ENCODE measurements at regions not wholly inside any gene's neighbourhood (a gene's known extent, or its start where the extent isn't known, plus 50 kb on each side); places are given as distances from the start of the nearest gene placed in this dataset.

DNA sequence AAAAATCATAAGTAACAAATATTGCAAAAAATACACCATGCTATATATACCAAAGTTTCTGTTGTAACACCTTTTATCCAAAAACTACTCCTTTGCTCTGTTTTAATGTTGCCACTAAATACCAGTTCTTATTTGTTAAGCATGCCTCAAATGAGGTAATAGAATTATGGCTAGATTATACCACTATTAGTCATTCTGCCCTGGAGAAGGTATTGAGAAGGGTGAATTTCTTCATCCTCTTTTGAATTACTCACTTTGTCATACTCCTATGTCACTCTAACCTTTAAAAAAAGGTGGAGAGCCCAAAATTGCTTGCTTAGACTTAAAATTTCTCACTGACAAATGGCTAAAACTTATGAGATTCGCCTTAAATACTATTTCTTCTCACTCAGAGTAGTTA lies 750.9 kb downstream of the MAT2B start:
- Histone ChIP-seq H2AFZ (ENCODE audit: insufficient read depth, low read depth, low read length, poor library complexity, severe bottlenecking) (no peak overlapping the region), H3K4me3 (replicated peaks in 1 of 3; ENCODE audit: low read depth in 2 of 3, low read length in 3 of 3) (no peak overlapping the region), H3K4me2 (replicated peaks; ENCODE audit: extremely low read depth, low read length, poor library complexity, severe bottlenecking) (no peak overlapping the region), H3K27ac (ENCODE audit: low read depth in 1 of 2, low read length in 2 of 2) (no peak overlapping the region), H3K9ac (ENCODE audit: insufficient read depth, low read length, poor library complexity, severe bottlenecking) (no peak overlapping the region), H3K36me3 (replicated peaks in 1 of 2; ENCODE audit: control insufficient read depth in 1 of 2, insufficient read depth in 2 of 2, low read length in 2 of 2) (no peaks in the 10 kb centered on the region), H3K9me3 (replicated peaks in 1 of 2; ENCODE audit: control insufficient read depth in 1 of 2, insufficient read depth in 1 of 2, low read length in 2 of 2) (peaks cover 0 to 3% of the 10 kb centered on the region in 2 donors), H3K27me3 (ENCODE audit: control insufficient read depth in 2 of 2, insufficient read depth in 2 of 2, low read length in 2 of 2) (no peaks in the 10 kb centered on the region), H3K79me2 (ENCODE audit: insufficient read depth, low read length) (no peaks in the 10 kb centered on the region), H3K4me1 (ENCODE audit: control insufficient read depth in 1 of 2, insufficient read depth in 2 of 2, low read length in 2 of 2) (no peaks in the 10 kb centered on the region), H4K20me1 (ENCODE audit: insufficient read depth, low read length) (no peaks in the 10 kb centered on the region)
- Mint-ChIP-seq H3K4me1 (no peaks in the 10 kb centered on the region), H3K27me3 (ENCODE audit: low read depth in 3 of 3) (peaks cover 0 to 5% (median 0%) of the 10 kb centered on the region in 3 donors), H3K4me3 (no peak overlapping the region), H3K36me3 (no peaks in the 10 kb centered on the region), H3K27ac (no peak overlapping the region), H3K9me3 (peaks cover 0 to 3% (median 0%) of the 10 kb centered on the region in 7 donors)
- WGBS (ENCODE audit: insufficient coverage), result 100% methylated on average over 1 of the region's 1 CpG
- DNase-seq, result no peak
- no peak for TF ChIP-seq CTCF (IDR thresholded peaks at IDR 0.05)
- intact Hi-C loops (cut with micrococcal nuclease), result no loop called here

- H3K36me3 ChIP-seq (replicated peaks in 1 of 2; ENCODE audit: control insufficient read depth in 1 of 2, insufficient read depth in 2 of 2, low read length in 2 of 2), result no peaks in the 10 kb centered on the region
- no peak overlapping the region for H3K27ac Mint-ChIP-seq
- peaks cover 0 to 3% (median 0%) of the 10 kb centered on the region in 7 donors for H3K9me3 Mint-ChIP-seq
- no peaks in the 10 kb centered on the region for H3K36me3 Mint-ChIP-seq
- H3K9ac ChIP-seq (ENCODE audit: insufficient read depth, low read length, poor library complexity, severe bottlenecking), result no peak overlapping the region
- no peaks in the 10 kb centered on the region for H4K20me1 ChIP-seq (ENCODE audit: insufficient read depth, low read length)
- H3K27me3 Mint-ChIP-seq (ENCODE audit: low read depth in 3 of 3), result peaks cover 0 to 5% (median 0%) of the 10 kb centered on the region in 3 donors
- H3K4me3 ChIP-seq (replicated peaks in 1 of 3; ENCODE audit: low read depth in 2 of 3, low read length in 3 of 3), result no peak overlapping the region
- peaks cover 0 to 3% of the 10 kb centered on the region in 2 donors for H3K9me3 ChIP-seq (replicated peaks in 1 of 2; ENCODE audit: control insufficient read depth in 1 of 2, insufficient read depth in 1 of 2, low read length in 2 of 2)
- no peak overlapping the region for H3K4me2 ChIP-seq (replicated peaks; ENCODE audit: extremely low read depth, low read length, poor library complexity, severe bottlenecking)
- DNase-seq, result no peak
- WGBS (ENCODE audit: insufficient coverage), result 90% methylated on average over 2 of the region's 2 CpGs
- H3K27me3 ChIP-seq (ENCODE audit: control insufficient read depth in 2 of 2, insufficient read depth in 2 of 2, low read length in 2 of 2), result no peaks in the 10 kb centered on the region
- no peak overlapping the region for H3K4me3 Mint-ChIP-seq
- no peak overlapping the region for H3K27ac ChIP-seq (ENCODE audit: low read depth in 1 of 2, low read length in 2 of 2)
- no peak for TF ChIP-seq CTCF (IDR thresholded peaks at IDR 0.05)
- intact Hi-C loops (cut with micrococcal nuclease), result no loop called here
- H3K4me1 Mint-ChIP-seq, result no peaks in the 10 kb centered on the region
- no peaks in the 10 kb centered on the region for H3K79me2 ChIP-seq (ENCODE audit: insufficient read depth, low read length)
- no peaks in the 10 kb centered on the region for H3K4me1 ChIP-seq (ENCODE audit: control insufficient read depth in 1 of 2, insufficient read depth in 2 of 2, low read length in 2 of 2)
- no peak overlapping the region for H2AFZ ChIP-seq (ENCODE audit: insufficient read depth, low read depth, low read length, poor library complexity, severe bottlenecking)
Measured at GRCh38 chr5:164256954-164257353, 751.5 kb downstream of the MAT2B start.

Measured in CD14-positive monocyte (primary cell).